SK-N-DZ (cell line): ENCODE measurements at regions not wholly inside any gene's neighbourhood (a gene's known extent, or its start where the extent isn't known, plus 50 kb on each side); places are given as distances from the start of the nearest gene placed in this dataset.
"Not testable (repeated sequence)": the region's sequence is repeated elsewhere in the genome, so short reads cannot be mapped to it uniquely, and the experiment has no call there.

Experiments used
- DNase-seq: peaks from one replicate; pipeline ENCODE4 v3.0.0-alpha.2; 2015; ENCODE audit warnings: low spot score

DNA sequence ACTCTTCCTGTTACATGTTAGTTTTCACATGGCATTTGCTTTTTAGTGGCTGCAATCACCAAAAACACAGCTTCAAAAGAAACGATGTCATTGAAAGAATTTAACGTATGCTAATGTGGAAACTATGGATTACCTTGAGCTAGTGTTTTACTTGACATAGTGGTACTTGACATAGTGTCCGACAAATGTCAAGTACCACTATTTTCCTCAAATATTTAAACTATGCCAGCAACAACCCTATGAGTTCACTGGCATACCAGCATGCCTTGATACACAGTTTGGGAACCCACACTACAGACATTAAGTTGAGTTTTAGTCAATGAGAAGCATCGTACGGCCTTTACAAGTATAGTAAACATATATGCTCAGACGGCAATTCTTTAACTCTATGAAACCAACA lies 560.3 kb downstream of the GALC start:
- no peak for DNase-seq

DNA sequence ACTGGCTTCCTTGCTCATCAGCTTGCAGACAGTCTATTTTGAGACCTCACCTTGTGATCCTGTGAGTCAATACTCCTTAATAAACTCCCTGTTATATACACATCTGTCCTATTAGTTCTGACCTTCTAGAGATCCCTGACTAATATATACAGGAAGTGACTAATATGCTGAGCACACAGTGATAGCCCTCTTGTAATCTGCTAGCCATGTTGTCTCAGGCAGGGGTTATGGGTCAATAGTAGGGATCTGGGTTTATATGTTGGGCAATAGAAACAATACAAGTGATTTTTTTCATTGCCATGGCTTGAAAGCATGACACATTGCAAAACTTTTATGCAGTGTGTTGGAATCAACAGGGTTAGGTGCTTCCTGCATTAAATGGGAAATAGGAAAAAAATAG lies 562.2 kb downstream of the GALC start:
- DNase-seq, result no peak

DNA sequence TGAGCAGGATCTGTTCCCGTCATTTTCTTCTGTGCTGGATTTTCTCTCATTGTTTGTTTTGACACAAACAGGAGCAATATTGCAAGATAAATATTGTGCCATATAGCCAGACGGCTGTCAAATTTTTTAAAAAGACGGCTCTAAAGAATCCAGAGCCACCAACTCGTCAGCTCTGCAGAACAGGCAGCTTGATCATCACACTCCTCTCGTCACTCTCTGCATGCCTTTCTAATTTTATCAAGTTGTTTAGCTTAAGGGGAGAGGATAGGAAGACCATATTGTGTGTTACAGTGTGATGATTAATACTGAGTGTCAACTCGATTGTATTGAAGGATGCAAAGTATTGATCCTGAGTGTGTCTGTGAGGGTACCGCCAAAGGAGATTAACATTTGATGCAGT lies 562.8 kb downstream of the GALC start:
- no peak for DNase-seq

DNA sequence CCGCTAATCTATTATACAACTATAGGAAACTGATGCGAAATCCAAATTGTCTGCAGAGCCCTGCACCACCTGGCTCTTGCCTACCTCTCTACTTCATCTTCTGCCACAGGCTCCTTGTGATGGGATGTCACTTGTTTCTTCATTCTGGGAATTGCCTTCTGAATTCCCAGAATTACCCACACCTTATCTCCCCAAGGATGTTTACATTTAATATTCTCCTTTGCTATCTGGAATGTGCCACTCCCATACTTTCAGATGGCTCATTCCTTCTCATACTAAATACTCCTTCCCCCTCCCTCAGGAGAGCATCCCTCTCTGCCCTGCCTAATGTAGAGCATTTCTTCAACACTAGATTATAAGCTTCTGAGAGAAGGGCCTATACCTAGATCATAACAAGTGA lies 573.1 kb downstream of the GALC start:
- no peak for DNase-seq

DNA sequence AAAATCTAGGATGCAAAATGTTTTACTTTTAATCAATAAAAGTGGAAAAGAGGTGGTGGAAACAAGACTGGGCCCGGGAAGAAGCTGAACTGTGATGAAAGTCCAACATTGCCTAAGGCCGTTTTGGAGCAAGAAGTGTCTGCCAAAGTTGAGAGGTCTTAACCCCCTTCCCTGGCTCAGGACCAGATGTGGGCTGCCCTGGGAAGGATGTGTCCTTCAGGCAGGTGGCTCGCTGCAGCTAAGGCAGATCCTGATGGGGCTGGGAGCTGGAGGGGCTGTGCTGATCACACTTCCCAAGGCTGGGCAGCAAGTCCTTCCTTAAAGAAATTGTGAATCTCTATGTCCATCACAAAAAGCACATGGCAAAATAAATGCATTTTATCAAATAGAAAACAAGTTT lies 581.6 kb downstream of the GALC start:
- no peak for DNase-seq

DNA sequence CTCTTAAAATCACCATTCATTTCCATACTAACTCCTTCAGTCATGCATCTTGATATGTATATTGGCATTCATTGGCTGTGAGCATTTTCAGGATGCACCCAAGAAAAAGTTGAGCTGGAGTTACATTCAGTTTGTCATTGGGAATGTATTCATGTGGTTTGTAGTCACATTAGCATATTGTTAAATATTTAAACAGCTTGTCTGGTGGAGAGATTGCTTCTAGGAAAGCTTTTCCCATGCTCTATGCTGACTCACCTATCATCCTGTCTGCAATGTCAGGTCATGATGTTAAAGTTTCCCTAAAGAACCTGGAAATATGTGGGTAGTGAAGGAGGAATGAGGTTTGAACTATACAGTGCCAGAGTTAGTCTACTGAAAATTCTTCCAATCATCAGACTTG lies 583.6 kb downstream of the GALC start:
- DNase-seq, result no peak

DNA sequence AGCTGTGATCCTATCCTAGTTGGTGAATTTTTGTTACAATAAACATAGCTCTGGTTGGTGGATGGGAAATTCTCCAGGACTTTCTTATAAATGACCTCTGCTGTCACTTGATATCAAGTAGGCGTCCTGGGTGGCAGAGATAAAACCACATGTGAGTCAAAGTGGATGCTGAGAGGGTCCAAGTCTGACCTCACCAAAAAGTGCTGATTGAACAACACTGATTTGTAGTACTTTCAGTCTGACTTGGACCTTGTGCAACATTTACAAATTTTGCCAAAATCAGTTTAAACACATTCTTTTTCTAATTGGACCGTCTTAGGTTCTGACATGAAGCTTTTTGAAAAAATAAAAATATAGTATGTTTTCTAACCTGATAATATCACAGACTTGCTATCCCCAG lies 585.6 kb downstream of the GALC start:
- DNase-seq, result no peak

DNA sequence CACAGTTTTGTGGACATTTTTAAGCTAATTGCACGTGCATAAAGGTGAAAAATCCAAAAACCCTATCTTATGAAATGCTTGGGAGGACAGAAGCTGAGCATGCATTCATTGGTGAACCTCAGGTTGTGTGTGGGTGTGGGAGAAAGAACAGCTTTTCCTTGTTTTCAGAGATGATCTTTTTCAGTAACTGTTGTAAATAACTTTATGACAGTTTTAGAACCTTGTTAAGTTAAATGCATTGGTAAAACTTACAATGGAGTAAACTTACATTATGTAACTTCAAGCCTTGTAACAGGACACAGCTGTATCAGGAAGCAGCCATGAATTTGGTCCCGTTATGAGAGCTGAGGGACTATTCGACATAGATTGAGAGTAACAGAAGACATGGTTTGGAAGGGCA lies 587.4 kb downstream of the GALC start:
- DNase-seq, result no peak

DNA sequence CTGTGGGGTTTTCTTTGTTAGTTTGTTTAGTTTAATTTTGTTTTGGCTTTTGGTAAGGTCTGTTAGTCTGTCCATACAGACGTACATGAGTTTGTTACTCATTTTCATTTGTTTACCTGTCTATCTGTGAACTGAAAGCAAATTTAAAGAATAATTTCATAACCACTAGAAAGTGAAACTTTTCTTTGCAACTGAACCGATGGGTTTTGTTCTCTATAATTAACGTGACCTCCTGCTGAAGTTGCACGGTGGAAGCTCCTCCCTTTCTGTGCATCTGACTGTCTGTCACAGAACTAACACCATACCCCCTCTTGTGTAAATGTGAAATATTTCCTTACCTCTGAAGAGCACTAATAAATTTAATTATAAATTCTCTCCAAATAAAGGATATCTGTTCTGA lies 595.5 kb downstream of the GALC start:
- DNase-seq, result no peak

DNA sequence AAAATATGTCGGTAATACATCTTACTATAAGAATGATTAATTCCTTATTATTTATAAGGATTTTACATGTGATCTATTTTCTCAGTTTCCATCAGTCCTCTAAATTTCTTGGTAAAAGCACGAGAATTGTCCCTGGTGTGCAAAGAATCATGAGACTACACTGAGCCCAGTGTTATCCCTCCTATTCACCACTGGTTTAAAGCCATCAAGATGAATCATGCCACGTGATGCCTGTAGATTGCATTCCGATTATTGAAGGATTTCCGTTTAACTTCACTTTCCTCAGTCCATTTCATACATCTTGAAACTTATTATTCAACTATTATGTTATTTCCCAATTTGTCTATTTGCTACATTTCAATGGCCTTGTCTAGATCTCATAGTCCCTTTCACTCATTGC lies 601.9 kb downstream of the GALC start:
- no peak for DNase-seq

DNA sequence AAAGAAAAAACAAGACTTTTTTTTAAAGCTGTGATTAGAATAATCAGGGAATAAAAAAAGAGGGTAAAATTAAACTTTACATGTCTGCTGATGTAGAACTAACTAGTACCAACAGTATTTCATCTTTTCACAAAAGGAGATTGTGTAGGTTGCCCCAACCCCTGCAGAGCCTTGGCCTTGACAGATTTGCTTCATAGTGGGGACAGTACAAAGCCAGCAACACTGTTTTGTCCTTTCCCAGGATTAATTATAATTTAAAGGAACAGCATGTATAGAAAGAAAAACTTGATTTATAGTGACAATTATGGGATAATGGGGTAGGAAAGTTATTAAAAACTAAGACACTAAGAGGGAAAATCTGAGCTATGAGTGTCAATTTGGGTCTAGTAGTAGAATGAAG lies 604.0 kb downstream of the GALC start:
- DNase-seq, result no peak

DNA sequence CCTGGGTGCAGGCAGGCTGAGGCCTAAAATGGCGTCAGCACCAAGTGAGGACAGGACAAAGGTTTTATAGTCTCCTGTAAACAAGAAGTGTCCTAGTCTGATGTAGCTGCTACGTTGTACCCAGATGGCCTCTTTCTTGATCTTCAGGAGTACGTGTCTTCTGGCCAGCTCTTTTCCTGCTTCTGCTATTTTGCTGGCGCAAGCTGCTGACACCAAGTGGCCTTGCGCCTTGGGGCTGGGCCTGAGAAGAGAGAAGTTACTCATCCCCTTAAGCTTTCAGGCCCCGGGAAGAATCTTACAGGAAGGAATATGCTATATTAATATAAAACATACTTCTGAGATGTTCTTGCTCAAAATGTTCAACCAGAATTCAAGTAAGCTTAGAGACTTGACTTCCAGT lies 605.2 kb downstream of the GALC start:
- no peak for DNase-seq

DNA sequence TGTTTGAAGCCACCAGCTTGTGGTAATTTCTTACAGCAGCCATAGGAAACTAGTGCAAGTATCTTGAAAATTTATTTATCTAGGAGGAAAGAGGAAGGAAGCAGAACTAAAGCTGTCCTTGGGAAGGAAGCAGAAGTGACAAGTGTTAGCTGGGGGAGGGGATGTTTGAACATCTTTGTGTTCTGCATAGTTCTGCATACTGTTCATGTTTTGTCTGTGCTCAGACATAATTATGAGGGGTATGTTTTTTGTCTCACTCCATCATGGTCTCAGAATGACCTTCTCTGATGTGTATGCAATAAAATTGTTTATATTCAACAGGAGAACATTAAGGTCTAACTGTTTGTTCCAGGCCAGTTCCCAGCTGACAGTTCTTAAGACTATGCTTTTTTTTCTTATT lies 606.5 kb downstream of the GALC start:
- no peak for DNase-seq

DNA sequence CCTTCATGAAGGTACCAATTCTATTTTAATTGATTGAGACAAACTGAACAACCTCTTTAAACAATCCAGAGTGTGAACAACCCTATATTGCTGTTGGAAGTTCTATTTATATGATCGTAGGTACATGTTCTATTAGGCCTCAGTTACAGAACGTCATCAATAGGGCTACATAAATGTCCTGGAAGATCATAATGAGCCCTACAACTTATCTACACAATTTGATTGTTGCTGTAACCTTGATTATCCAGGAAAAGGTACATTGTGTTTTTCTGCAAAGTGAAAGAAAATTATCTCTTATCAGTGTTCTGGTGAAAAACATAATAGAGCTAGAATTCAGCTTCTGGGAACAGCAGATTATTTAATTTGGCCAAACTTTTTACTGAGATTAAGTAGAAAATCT lies 612.9 kb downstream of the GALC start:
- DNase-seq, result no peak

DNA sequence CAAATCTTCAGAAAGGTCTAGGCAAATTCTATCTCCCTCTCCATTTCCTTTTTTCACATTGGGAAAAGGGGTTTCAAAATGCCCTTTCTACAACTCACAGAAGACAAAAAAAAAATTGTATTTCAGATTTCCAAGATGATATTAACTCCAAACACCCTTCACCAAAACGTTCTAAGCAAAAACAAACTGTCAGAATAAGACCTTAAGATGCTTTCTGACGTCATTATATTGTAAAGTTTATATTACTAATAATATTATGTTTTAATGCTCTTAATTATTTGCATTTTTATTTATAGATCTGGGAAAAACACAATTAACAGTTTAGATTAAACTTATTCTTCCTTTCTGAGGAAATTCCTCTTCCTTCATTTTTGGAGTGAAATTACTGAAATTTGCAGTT lies 624.2 kb downstream of the GALC start:
- DNase-seq, result no peak

DNA sequence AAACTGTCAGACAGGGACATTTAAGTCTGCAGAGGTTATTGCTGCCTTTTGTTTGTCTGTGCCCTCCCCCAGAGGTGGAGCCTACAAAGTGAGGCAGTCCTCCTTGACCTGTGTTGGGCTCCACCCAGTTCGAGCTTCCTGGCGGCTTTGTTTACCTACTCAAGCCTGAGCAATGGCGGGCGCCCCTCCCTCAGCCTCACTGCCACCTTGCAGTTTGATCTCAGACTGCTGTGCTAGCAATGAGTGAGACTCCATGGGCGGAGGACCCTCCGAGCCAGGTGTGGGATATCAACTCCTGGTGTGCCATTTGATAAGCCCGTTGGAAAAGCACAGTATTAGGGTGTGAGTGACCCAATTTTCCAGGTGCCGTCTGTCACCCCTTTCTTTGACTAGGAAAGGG lies 632.7 kb downstream of the GALC start:
- DNase-seq, result not testable (repeated sequence)

DNA sequence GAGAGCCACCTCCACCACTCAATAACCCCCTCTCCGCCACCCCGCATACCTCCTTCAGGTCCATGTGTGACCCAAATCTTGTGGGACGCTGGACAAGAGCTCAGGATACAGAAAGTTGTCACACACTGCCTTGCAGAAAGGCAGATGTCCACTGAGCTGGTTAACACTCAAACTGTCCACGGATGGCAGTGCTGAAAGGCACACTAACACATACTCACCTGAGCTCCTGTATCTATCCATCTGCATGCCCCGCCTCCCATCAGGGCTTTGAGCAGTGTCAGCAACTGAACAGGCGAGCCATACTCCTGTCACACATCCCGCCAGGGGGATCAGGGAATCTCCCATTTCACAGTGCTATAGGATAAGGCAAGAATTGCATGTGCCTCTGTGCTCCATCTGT lies 642.0 kb downstream of the GALC start:
- DNase-seq, result no peak

DNA sequence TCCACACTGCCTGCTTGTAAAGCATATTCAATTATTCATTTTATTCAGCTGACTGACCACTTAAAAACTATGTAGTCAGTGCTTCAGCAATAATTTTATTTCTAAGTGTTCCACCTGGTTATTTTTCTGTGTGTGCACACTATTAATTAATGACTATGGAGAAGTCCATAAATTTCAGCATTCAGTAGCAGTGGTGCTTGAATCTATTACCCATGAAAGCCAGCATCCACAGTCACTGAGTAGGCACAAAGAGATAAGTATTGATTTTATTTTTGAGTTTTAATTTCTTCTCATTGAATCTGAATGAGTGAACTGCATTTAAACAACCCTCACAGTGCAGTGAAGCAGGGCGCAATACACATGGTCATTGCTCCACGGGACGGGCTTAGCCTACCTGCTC lies 643.1 kb downstream of the GALC start:
- DNase-seq, result no peak

DNA sequence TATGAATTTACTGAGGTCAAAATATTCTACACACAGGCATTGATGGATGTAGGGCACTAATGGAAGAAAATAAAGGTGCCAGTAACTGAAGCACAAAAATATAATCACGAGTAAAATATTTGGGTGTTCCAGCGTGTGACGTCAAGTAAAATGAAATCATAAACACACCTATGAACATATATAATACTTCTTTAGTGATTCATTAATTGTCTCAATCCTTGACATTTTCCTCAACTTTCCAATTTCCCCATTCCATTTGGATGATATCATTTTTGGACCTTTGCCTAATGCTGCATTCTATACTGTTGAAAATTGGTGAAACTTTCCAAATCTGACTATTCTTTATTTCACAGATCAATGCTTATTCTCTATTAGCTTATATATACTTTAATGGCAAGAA lies 649.3 kb downstream of the GALC start:
- no peak for DNase-seq

DNA sequence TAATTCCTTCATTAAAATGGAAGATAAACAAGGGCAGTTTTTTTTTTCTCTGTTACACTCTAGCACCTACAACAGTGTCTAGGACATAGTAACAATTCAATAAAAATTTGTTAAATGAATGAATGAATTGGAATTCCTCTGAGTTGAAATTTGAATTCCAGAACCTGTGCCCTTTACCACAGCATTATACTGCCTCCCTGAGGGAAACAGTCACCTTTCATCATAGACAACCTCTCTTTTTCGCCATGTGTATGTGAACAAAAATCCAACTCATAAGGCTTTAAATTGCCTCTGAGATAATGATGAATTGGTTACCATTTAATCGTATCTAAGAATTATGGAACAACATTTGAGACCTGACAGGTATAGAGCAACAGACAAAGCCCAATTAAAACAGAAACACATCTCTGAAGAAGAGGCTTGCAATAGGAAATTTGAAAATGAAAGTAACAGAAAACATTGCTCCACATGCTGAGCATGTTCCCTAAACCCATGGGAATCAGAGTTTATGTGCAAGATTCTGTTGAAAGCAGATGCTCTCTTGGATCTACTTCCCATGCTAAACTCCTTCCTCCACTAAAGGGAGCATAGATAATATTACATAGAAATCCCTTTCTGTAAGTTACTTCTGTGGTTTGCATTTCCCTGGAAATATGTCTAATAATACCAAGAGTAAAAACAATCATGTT lies 657.8 kb downstream of the GALC start:
- DNase-seq, result no peak

DNA sequence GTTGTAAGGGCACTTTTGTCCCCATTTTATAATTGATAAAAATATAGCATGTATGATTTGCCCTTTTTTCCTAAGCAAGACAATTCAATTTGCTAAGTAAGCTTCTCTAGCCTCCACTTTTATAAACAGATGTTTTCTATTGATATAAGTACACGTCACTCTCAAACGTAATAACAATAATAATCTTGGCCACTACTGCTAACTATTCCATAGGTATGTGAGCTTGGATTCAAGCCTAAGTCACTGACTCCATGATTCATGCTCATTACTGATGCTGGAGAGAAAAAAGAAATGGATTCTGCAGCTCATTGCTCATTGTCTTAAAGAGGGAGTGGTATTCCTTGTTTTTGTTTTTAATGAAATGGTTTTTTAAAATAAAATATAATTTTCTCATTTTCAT lies 661.0 kb downstream of the GALC start:
- DNase-seq, result no peak

DNA sequence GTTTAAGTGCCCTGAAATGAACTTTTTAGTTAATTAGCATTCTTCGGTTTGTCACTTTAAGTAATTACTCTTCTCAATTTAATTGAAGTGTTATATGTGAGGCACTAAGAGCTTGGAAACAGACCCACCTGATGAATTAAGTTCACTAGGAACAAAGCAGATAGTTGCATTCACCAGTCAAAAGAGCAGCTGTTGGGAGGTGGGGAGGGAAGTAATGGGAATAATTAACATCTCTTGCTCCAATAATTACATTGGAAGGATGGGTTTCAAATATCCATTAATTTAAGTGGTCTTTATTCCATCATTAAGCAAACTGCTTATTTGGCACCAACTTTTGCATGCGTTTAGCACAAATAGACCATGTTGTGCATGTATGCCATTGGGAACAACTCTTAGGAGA lies 667.2 kb downstream of the GALC start:
- DNase-seq, result no peak

DNA sequence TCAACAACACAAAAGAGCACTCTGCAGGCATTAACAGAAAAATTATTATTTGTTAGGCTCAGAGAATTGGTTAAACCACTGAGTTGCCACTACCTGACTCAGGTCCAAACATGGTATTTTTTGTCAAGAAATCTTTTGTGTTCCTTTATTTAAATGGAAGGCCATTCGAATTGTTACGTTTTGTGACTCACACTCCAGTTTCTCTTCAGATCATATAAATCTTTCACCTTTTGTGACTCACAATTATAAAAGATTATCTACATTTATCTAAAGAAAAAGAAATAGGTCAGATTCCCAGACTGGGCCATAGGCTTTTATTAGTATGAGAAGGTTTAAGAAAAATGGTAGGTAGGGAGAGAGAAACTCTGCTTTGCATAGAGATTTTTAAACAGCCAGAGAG lies 669.8 kb downstream of the GALC start:
- no peak for DNase-seq

DNA sequence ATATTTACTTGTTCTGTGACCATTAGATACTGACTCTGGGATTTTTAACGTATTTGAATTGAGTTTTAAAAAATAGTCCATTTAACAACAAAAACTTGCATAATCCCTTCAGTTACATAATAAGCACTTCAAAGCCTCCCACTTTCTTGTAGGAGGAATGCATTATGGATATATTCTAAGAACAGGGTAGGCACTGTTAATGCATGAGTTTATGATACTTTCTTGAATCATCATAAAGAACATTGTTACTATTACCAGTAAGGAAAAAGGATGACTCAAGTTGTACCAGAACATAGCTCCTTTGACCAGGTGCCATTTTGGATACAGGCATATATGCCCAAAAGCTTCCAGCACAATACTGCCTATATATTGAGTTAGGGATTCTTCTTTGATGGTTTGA lies 671.4 kb downstream of the GALC start:
- no peak for DNase-seq

DNA sequence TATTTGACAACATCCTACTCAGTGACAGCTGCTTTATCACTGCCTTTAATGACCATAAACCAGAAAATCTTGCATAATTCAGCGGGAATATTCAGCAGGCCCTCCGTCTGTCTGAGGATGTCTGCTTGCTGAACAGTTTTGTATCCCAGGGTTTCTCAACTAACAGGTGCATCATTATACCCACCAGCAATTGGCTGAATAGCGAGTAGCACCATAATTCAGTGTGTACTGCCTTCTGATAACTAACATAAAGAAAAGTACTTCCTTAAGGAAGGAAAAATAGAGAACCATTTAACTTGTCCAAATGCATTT lies 680.1 kb downstream of the GALC start:
- DNase-seq, result no peak
